GM23338 (cell line): ENCODE measurements at regions not wholly inside any gene's neighbourhood (a gene's known extent, or its start where the extent isn't known, plus 50 kb on each side); places are given as distances from the start of the nearest gene placed in this dataset.
A peak's percentile ranks its signal among the peaks of the same experiment; 100 is the strongest.

Source experiments
- ATAC-seq: fragments of 200-7000 bp; cut with Tn5 transposase; 3 replicates; pipeline ENCODE4 v1.9.1; 2020
- DNase-seq: peaks from one replicate; pipeline ENCODE4 v3.0.0-alpha.2; 2015; ENCODE audit warnings: low spot score
- H2AFZ ChIP-seq: fragments of 200-600 bp; sonication (generic); 2 replicates; pipeline ENCODE4 v1.8.0; 2016; ENCODE audit warnings: antibody characterized with exemption, mild to moderate bottlenecking, moderate library complexity
- H3F3A ChIP-seq: fragments of 200-600 bp; sonication (generic); replicated peaks from 2 replicates; pipeline ENCODE4 v1.8.0; 2017; ENCODE audit warnings: antibody characterized with exemption, mixed run types, low read depth
- H3K27ac ChIP-seq: fragments of 200-600 bp; sonication (generic); 2 replicates; pipeline ENCODE4 v1.6.1; 2016; ENCODE audit warnings: low read depth
- H3K27me3 ChIP-seq: fragments of 200-600 bp; sonication (generic); 2 replicates; pipeline ENCODE4 v1.8.0; 2016; ENCODE audit warnings: mild to moderate bottlenecking, mixed run types, moderate library complexity; ENCODE audit not compliant: insufficient read depth
- H3K36me3 ChIP-seq: fragments of 200-600 bp; sonication (generic); 2 replicates; pipeline ENCODE4 v1.8.0; 2016; ENCODE audit warnings: mild to moderate bottlenecking; ENCODE audit not compliant: insufficient read depth
- H3K4me1 ChIP-seq: fragments of 200-600 bp; sonication (generic); 2 replicates; pipeline ENCODE4 v1.8.0; 2016; ENCODE audit warnings: mild to moderate bottlenecking, moderate library complexity; ENCODE audit not compliant: insufficient read depth
- H3K4me2 ChIP-seq: fragments of 200-600 bp; sonication (generic); 2 replicates; pipeline ENCODE4 v1.7.1; 2017; ENCODE audit warnings: mixed run types
- H3K4me3 ChIP-seq: fragments of 200-600 bp; sonication (generic); 2 replicates; pipeline ENCODE4 v1.6.1; 2016; ENCODE audit warnings: mixed run types
- H3K79me2 ChIP-seq: fragments of 200-600 bp; sonication (generic); replicated peaks from 2 replicates; pipeline ENCODE4 v1.8.0; 2017; ENCODE audit warnings: mild to moderate bottlenecking; ENCODE audit not compliant: insufficient read depth
- H3K9me2 ChIP-seq: fragments of 200-600 bp; sonication (generic); 2 replicates; pipeline ENCODE4 v1.8.0; 2017; ENCODE audit not compliant: insufficient read depth
- H4K20me1 ChIP-seq: fragments of 200-600 bp; sonication (generic); replicated peaks from 2 replicates; pipeline ENCODE4 v1.8.0; 2017; ENCODE audit warnings: mild to moderate bottlenecking; ENCODE audit not compliant: insufficient read depth
- H3K27ac Mint-ChIP-seq: 2 replicates; pipeline ENCODE4 v1.8.0; 2020; ENCODE audit warnings: inconsistent platforms, mild to moderate bottlenecking, moderate library complexity, mixed read lengths
- H3K27me3 Mint-ChIP-seq: 3 replicates; pipeline ENCODE4 v1.8.0; 2022; ENCODE audit warnings: low read depth, mild to moderate bottlenecking, moderate library complexity, mixed read lengths, inconsistent platforms; ENCODE audit not compliant: insufficient read depth, poor library complexity
- H3K36me3 Mint-ChIP-seq: 3 replicates; pipeline ENCODE4 v1.8.0; 2021; ENCODE audit warnings: low read depth, mild to moderate bottlenecking, inconsistent platforms, moderate library complexity, mixed read lengths
- H3K4me1 Mint-ChIP-seq: 3 replicates; pipeline ENCODE4 v1.8.0; 2020; ENCODE audit warnings: mild to moderate bottlenecking, inconsistent platforms, mixed read lengths
- H3K4me3 Mint-ChIP-seq: 3 replicates; pipeline ENCODE4 v1.8.0; 2021; ENCODE audit warnings: moderate library complexity, mild to moderate bottlenecking, inconsistent platforms, mixed read lengths
- H3K9me3 Mint-ChIP-seq: 3 replicates; pipeline ENCODE4 v1.8.0; 2020; ENCODE audit warnings: moderate library complexity, mild to moderate bottlenecking, inconsistent platforms, mixed read lengths
- CREB1 ChIP-seq: fragments of 250-450 bp; sonication (Bioruptor Pico); IDR thresholded peaks from 2 replicates; pipeline ENCODE4 v1.5.0; 2020; ENCODE audit warnings: low read depth, mild to moderate bottlenecking, moderate library complexity
- EZH2 ChIP-seq: fragments of 200-600 bp; sonication (generic); IDR thresholded peaks from one replicate; pipeline ENCODE4 v1.8.0; 2017; ENCODE audit warnings: antibody characterized with exemption, mild to moderate bottlenecking, low read depth; ENCODE audit not compliant: unreplicated experiment
- EZH2phosphoT487 ChIP-seq: fragments of 200-600 bp; sonication (generic); IDR thresholded peaks from one replicate; pipeline ENCODE4 v1.8.1; 2018; ENCODE audit warnings: antibody characterized with exemption; ENCODE audit not compliant: unreplicated experiment
- JUNB ChIP-seq: IDR thresholded peaks from one replicate; pipeline ENCODE4 v1.6.1; 2016; ENCODE audit warnings: antibody characterized with exemption; ENCODE audit not compliant: unreplicated experiment
- NANOG ChIP-seq: IDR thresholded peaks from 2 replicates; pipeline ENCODE4 v1.6.1; 2016; ENCODE audit warnings: antibody characterized with exemption, borderline replicate concordance
- POLR2AphosphoS5 ChIP-seq: IDR thresholded peaks from 2 replicates; pipeline ENCODE4 v1.6.1; 2016; ENCODE audit warnings: antibody characterized with exemption, low read depth
- STAT1 ChIP-seq: IDR thresholded peaks from one replicate; pipeline ENCODE4 v1.6.1; 2016; ENCODE audit warnings: antibody characterized with exemption; ENCODE audit not compliant: unreplicated experiment
- ZNF114 ChIP-seq: fragments of 250-450 bp; sonication (Bioruptor Pico); IDR thresholded peaks from 2 replicates; pipeline ENCODE4 v1.5.0; 2020; ENCODE audit warnings: mild to moderate bottlenecking, moderate library complexity
- ZNF331 ChIP-seq: fragments of 250-450 bp; sonication (Bioruptor Pico); IDR thresholded peaks from 2 replicates; pipeline ENCODE4 v1.5.0; 2020; ENCODE audit warnings: low read depth, mild to moderate bottlenecking, moderate library complexity
- TF ChIP-seq, protein P1 (sequence below): IDR thresholded peaks from 2 replicates; pipeline ENCODE4 v1.6.1; 2016; ENCODE audit warnings: antibody characterized with exemption
- TF ChIP-seq, protein P2 (sequence below): IDR thresholded peaks from one replicate; pipeline ENCODE4 v1.6.1; 2018; ENCODE audit warnings: antibody characterized with exemption; ENCODE audit not compliant: unreplicated experiment
- TF ChIP-seq, protein P3 (sequence below), 2 experiments: fragments of 200-600 bp in 1 of 2; sonication (generic) in 1 of 2; conservative IDR thresholded peaks; 2 replicates each; pipeline versions ENCODE4 v1.5.1 to v1.6.1; 2016 to 2017; ENCODE audit warnings: antibody characterized with exemption in 2 of 2, low read depth in 2 of 2, mild to moderate bottlenecking in 2 of 2, moderate library complexity in 1 of 2

DNA sequence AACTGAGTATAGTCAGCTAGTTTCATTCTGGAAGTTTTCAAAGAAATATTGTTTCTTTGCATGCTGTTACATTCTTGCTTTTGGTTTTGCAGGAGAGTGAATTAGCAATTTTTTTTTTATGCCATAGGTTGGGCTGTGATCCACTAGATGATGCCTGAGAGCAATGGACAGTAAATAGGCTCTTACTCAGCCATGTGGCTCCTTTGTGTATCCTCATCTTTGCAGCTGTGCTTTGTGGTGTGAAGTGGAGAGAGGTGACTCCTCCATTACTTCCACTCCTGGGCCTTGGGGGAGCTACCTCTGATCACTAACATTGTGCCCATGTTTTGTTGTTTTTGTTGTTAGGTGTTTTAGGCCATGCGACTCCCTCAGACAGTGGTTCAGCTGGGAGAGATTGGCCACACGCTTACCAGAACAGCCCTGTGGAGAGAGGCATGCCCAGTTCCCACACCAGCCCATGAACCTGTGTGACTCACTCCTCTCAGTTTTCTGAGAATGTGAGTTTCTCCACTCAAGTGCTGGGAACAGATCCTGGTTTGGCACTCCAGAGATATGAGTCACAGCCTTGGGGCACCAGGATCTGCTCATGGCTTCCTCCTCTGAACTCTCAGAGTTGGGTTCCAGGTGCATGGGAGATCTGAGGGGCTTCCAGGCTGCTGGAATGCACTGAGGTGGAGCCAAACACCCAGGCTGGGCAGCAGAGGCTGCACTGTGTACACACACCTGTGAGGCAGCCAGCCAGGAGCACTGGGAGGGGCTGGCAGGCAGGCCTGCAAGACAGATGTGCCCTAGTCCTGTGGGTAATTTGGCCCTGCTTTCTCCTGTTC lies 785.3 kb downstream of the ROBO2 start:
- Histone ChIP-seq H3K27me3 (no peaks in the 10 kb centered on the region), H3F3A (no peaks in the 10 kb centered on the region), H3K9me2 (peaks cover 13% of the 10 kb centered on the region; the same call in 1 of the 2 replicates), H3K79me2 (no peaks in the 10 kb centered on the region), H3K4me3 (no peak overlapping the region), H3K36me3 (no peaks in the 10 kb centered on the region), H3K27ac (no peak overlapping the region), H4K20me1 (no peaks in the 10 kb centered on the region), H3K4me2 (no peak overlapping the region), H2AFZ (peak overlapping the region; percentile 64), H3K4me1 (no peaks in the 10 kb centered on the region)
- ATAC-seq (no peak), DNase-seq (no peak)
- Mint-ChIP-seq H3K36me3 (peaks cover 11% of the 10 kb centered on the region; the same call in 2 of the 3 replicates), H3K4me1 (no peaks in the 10 kb centered on the region), H3K9me3 (no peaks in the 10 kb centered on the region; the same call in 1 of the 3 replicates), H3K4me3 (no peak overlapping the region), H3K27me3 (no peaks in the 10 kb centered on the region), H3K27ac (no peak overlapping the region)
- TF ChIP-seq ZNF331 (CRISPR knock-in tag) (no peak), JUNB (no peak), NANOG (no peak), ZNF114 (CRISPR knock-in tag) (no peak), CREB1 (CRISPR knock-in tag) (no peak), POLR2AphosphoS5 (no peak), STAT1 (no peak), EZH2phosphoT487 (no peak)
- TF ChIP-seq, protein P1, sequence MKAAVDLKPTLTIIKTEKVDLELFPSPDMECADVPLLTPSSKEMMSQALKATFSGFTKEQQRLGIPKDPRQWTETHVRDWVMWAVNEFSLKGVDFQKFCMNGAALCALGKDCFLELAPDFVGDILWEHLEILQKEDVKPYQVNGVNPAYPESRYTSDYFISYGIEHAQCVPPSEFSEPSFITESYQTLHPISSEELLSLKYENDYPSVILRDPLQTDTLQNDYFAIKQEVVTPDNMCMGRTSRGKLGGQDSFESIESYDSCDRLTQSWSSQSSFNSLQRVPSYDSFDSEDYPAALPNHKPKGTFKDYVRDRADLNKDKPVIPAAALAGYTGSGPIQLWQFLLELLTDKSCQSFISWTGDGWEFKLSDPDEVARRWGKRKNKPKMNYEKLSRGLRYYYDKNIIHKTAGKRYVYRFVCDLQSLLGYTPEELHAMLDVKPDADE: no peak

DNA sequence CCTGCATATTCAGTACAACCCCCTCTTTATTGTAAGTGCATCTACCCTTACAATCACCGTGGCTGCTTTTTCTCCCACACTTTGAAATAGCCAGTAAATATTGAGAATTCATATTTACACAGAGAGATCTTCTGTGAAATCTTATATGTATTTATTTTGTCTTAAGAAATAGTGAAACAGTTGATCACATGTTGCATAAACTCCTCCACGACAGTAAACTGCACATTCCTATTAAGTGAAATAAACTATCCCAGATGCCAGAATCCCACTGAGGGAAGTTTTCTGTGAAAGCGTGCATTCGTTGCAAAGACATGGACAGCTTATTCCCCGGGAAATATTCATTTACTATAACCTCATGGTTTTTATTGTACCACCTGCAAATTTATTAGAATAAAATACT lies 796.0 kb downstream of the ROBO2 start:
- H3K4me1 ChIP-seq: peaks cover 34% of the 10 kb centered on the region
- H2AFZ ChIP-seq: no peak overlapping the region
- H3K36me3 Mint-ChIP-seq: peaks cover 5% of the 10 kb centered on the region; the same call in 2 of the 3 replicates
- no peak overlapping the region for H3K27ac ChIP-seq
- H3K4me3 Mint-ChIP-seq: no peak overlapping the region
- H3K27ac Mint-ChIP-seq: no peak overlapping the region
- H4K20me1 ChIP-seq: no peaks in the 10 kb centered on the region
- H3K4me3 ChIP-seq: no peak overlapping the region
- H3K9me2 ChIP-seq: no peaks in the 10 kb centered on the region
- no peak overlapping the region for H3K4me2 ChIP-seq
- no peaks in the 10 kb centered on the region for H3K27me3 Mint-ChIP-seq
- H3K79me2 ChIP-seq: no peaks in the 10 kb centered on the region
- H3K4me1 Mint-ChIP-seq: peaks cover 21% of the 10 kb centered on the region
- no peaks in the 10 kb centered on the region for H3F3A ChIP-seq
- no peak for DNase-seq
- no peaks in the 10 kb centered on the region for H3K36me3 ChIP-seq
- no peak for ATAC-seq
- peaks cover 9% of the 10 kb centered on the region for H3K9me3 Mint-ChIP-seq
- H3K27me3 ChIP-seq: no peaks in the 10 kb centered on the region
- TF ChIP-seq, protein P2, sequence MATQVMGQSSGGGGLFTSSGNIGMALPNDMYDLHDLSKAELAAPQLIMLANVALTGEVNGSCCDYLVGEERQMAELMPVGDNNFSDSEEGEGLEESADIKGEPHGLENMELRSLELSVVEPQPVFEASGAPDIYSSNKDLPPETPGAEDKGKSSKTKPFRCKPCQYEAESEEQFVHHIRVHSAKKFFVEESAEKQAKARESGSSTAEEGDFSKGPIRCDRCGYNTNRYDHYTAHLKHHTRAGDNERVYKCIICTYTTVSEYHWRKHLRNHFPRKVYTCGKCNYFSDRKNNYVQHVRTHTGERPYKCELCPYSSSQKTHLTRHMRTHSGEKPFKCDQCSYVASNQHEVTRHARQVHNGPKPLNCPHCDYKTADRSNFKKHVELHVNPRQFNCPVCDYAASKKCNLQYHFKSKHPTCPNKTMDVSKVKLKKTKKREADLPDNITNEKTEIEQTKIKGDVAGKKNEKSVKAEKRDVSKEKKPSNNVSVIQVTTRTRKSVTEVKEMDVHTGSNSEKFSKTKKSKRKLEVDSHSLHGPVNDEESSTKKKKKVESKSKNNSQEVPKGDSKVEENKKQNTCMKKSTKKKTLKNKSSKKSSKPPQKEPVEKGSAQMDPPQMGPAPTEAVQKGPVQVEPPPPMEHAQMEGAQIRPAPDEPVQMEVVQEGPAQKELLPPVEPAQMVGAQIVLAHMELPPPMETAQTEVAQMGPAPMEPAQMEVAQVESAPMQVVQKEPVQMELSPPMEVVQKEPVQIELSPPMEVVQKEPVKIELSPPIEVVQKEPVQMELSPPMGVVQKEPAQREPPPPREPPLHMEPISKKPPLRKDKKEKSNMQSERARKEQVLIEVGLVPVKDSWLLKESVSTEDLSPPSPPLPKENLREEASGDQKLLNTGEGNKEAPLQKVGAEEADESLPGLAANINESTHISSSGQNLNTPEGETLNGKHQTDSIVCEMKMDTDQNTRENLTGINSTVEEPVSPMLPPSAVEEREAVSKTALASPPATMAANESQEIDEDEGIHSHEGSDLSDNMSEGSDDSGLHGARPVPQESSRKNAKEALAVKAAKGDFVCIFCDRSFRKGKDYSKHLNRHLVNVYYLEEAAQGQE: no peak
- no peak for TF ChIP-seq ZNF331 (CRISPR knock-in tag)
- TF ChIP-seq STAT1: no peak
- TF ChIP-seq, protein P1: no peak
- no peak for TF ChIP-seq POLR2AphosphoS5
- TF ChIP-seq ZNF114 (CRISPR knock-in tag): no peak
- TF ChIP-seq, protein P3, sequence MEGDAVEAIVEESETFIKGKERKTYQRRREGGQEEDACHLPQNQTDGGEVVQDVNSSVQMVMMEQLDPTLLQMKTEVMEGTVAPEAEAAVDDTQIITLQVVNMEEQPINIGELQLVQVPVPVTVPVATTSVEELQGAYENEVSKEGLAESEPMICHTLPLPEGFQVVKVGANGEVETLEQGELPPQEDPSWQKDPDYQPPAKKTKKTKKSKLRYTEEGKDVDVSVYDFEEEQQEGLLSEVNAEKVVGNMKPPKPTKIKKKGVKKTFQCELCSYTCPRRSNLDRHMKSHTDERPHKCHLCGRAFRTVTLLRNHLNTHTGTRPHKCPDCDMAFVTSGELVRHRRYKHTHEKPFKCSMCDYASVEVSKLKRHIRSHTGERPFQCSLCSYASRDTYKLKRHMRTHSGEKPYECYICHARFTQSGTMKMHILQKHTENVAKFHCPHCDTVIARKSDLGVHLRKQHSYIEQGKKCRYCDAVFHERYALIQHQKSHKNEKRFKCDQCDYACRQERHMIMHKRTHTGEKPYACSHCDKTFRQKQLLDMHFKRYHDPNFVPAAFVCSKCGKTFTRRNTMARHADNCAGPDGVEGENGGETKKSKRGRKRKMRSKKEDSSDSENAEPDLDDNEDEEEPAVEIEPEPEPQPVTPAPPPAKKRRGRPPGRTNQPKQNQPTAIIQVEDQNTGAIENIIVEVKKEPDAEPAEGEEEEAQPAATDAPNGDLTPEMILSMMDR (conservative IDR thresholded peaks at IDR 0.05; ENCODE audit: low read depth in 2 of 2): no peak
- no peak for TF ChIP-seq EZH2phosphoT487
- TF ChIP-seq EZH2: no peak
